GM23338 (cell line): ENCODE measurements at regions not wholly inside any gene's neighbourhood (a gene's known extent, or its start where the extent isn't known, plus 50 kb on each side); places are given as distances from the start of the nearest gene placed in this dataset.

Experiments used
- ATAC-seq: fragments of 200-7000 bp; cut with Tn5 transposase; 3 replicates; pipeline ENCODE4 v1.9.1; 2020
- DNase-seq: peaks from one replicate; pipeline ENCODE4 v3.0.0-alpha.2; 2015; ENCODE audit warnings: low spot score
- H2AFZ ChIP-seq: fragments of 200-600 bp; sonication (generic); 2 replicates; pipeline ENCODE4 v1.8.0; 2016; ENCODE audit warnings: antibody characterized with exemption, mild to moderate bottlenecking, moderate library complexity
- H3F3A ChIP-seq: fragments of 200-600 bp; sonication (generic); replicated peaks from 2 replicates; pipeline ENCODE4 v1.8.0; 2017; ENCODE audit warnings: antibody characterized with exemption, mixed run types, low read depth
- H3K27ac ChIP-seq: fragments of 200-600 bp; sonication (generic); 2 replicates; pipeline ENCODE4 v1.6.1; 2016; ENCODE audit warnings: low read depth
- H3K27me3 ChIP-seq: fragments of 200-600 bp; sonication (generic); 2 replicates; pipeline ENCODE4 v1.8.0; 2016; ENCODE audit warnings: mild to moderate bottlenecking, mixed run types, moderate library complexity; ENCODE audit not compliant: insufficient read depth
- H3K36me3 ChIP-seq: fragments of 200-600 bp; sonication (generic); 2 replicates; pipeline ENCODE4 v1.8.0; 2016; ENCODE audit warnings: mild to moderate bottlenecking; ENCODE audit not compliant: insufficient read depth
- H3K4me1 ChIP-seq: fragments of 200-600 bp; sonication (generic); 2 replicates; pipeline ENCODE4 v1.8.0; 2016; ENCODE audit warnings: mild to moderate bottlenecking, moderate library complexity; ENCODE audit not compliant: insufficient read depth
- H3K4me2 ChIP-seq: fragments of 200-600 bp; sonication (generic); 2 replicates; pipeline ENCODE4 v1.7.1; 2017; ENCODE audit warnings: mixed run types
- H3K4me3 ChIP-seq: fragments of 200-600 bp; sonication (generic); 2 replicates; pipeline ENCODE4 v1.6.1; 2016; ENCODE audit warnings: mixed run types
- H3K79me2 ChIP-seq: fragments of 200-600 bp; sonication (generic); replicated peaks from 2 replicates; pipeline ENCODE4 v1.8.0; 2017; ENCODE audit warnings: mild to moderate bottlenecking; ENCODE audit not compliant: insufficient read depth
- H3K9me2 ChIP-seq: fragments of 200-600 bp; sonication (generic); 2 replicates; pipeline ENCODE4 v1.8.0; 2017; ENCODE audit not compliant: insufficient read depth
- H4K20me1 ChIP-seq: fragments of 200-600 bp; sonication (generic); replicated peaks from 2 replicates; pipeline ENCODE4 v1.8.0; 2017; ENCODE audit warnings: mild to moderate bottlenecking; ENCODE audit not compliant: insufficient read depth
- H3K27ac Mint-ChIP-seq: 2 replicates; pipeline ENCODE4 v1.8.0; 2020; ENCODE audit warnings: inconsistent platforms, mild to moderate bottlenecking, moderate library complexity, mixed read lengths
- H3K27me3 Mint-ChIP-seq: 3 replicates; pipeline ENCODE4 v1.8.0; 2022; ENCODE audit warnings: low read depth, mild to moderate bottlenecking, moderate library complexity, mixed read lengths, inconsistent platforms; ENCODE audit not compliant: insufficient read depth, poor library complexity
- H3K36me3 Mint-ChIP-seq: 3 replicates; pipeline ENCODE4 v1.8.0; 2021; ENCODE audit warnings: low read depth, mild to moderate bottlenecking, inconsistent platforms, moderate library complexity, mixed read lengths
- H3K4me1 Mint-ChIP-seq: 3 replicates; pipeline ENCODE4 v1.8.0; 2020; ENCODE audit warnings: mild to moderate bottlenecking, inconsistent platforms, mixed read lengths
- H3K4me3 Mint-ChIP-seq: 3 replicates; pipeline ENCODE4 v1.8.0; 2021; ENCODE audit warnings: moderate library complexity, mild to moderate bottlenecking, inconsistent platforms, mixed read lengths
- H3K9me3 Mint-ChIP-seq: 3 replicates; pipeline ENCODE4 v1.8.0; 2020; ENCODE audit warnings: moderate library complexity, mild to moderate bottlenecking, inconsistent platforms, mixed read lengths
- CREB1 ChIP-seq: fragments of 250-450 bp; sonication (Bioruptor Pico); IDR thresholded peaks from 2 replicates; pipeline ENCODE4 v1.5.0; 2020; ENCODE audit warnings: low read depth, mild to moderate bottlenecking, moderate library complexity
- EZH2 ChIP-seq: fragments of 200-600 bp; sonication (generic); IDR thresholded peaks from one replicate; pipeline ENCODE4 v1.8.0; 2017; ENCODE audit warnings: antibody characterized with exemption, mild to moderate bottlenecking, low read depth; ENCODE audit not compliant: unreplicated experiment
- EZH2phosphoT487 ChIP-seq: fragments of 200-600 bp; sonication (generic); IDR thresholded peaks from one replicate; pipeline ENCODE4 v1.8.1; 2018; ENCODE audit warnings: antibody characterized with exemption; ENCODE audit not compliant: unreplicated experiment
- JUNB ChIP-seq: IDR thresholded peaks from one replicate; pipeline ENCODE4 v1.6.1; 2016; ENCODE audit warnings: antibody characterized with exemption; ENCODE audit not compliant: unreplicated experiment
- NANOG ChIP-seq: IDR thresholded peaks from 2 replicates; pipeline ENCODE4 v1.6.1; 2016; ENCODE audit warnings: antibody characterized with exemption, borderline replicate concordance
- POLR2AphosphoS5 ChIP-seq: IDR thresholded peaks from 2 replicates; pipeline ENCODE4 v1.6.1; 2016; ENCODE audit warnings: antibody characterized with exemption, low read depth
- REST ChIP-seq: IDR thresholded peaks from one replicate; pipeline ENCODE4 v1.6.1; 2018; ENCODE audit warnings: antibody characterized with exemption; ENCODE audit not compliant: unreplicated experiment
- STAT1 ChIP-seq: IDR thresholded peaks from one replicate; pipeline ENCODE4 v1.6.1; 2016; ENCODE audit warnings: antibody characterized with exemption; ENCODE audit not compliant: unreplicated experiment
- ZNF114 ChIP-seq: fragments of 250-450 bp; sonication (Bioruptor Pico); IDR thresholded peaks from 2 replicates; pipeline ENCODE4 v1.5.0; 2020; ENCODE audit warnings: mild to moderate bottlenecking, moderate library complexity
- ZNF331 ChIP-seq: fragments of 250-450 bp; sonication (Bioruptor Pico); IDR thresholded peaks from 2 replicates; pipeline ENCODE4 v1.5.0; 2020; ENCODE audit warnings: low read depth, mild to moderate bottlenecking, moderate library complexity
- ZNF462 ChIP-seq: fragments of 250-450 bp; sonication (Bioruptor Pico); IDR thresholded peaks from 2 replicates; pipeline ENCODE4 v1.5.0; 2020; ENCODE audit warnings: mild to moderate bottlenecking, moderate library complexity
- TF ChIP-seq, protein P1 (sequence below), 2 experiments: fragments of 200-600 bp in 1 of 2; sonication (generic) in 1 of 2; conservative IDR thresholded peaks; 2 replicates each; pipeline versions ENCODE4 v1.5.1 to v1.6.1; 2016 to 2017; ENCODE audit warnings: antibody characterized with exemption in 2 of 2, low read depth in 2 of 2, mild to moderate bottlenecking in 2 of 2, moderate library complexity in 1 of 2
- TF ChIP-seq, protein P2 (sequence below): IDR thresholded peaks from 2 replicates; pipeline ENCODE4 v1.6.1; 2016; ENCODE audit warnings: antibody characterized with exemption

GRCh38 chr1:241413974-241414373, 57.0 kb upstream of the RGS7 start:
- no peaks in the 10 kb centered on the region for H3K36me3 ChIP-seq
- TF ChIP-seq EZH2phosphoT487: no peak
- TF ChIP-seq CREB1 (CRISPR knock-in tag): no peak
- no peak for TF ChIP-seq REST
- no peak for TF ChIP-seq EZH2
- TF ChIP-seq ZNF114 (CRISPR knock-in tag): no peak
- TF ChIP-seq ZNF331 (CRISPR knock-in tag): no peak
- TF ChIP-seq STAT1: no peak
- no peak for TF ChIP-seq POLR2AphosphoS5
- TF ChIP-seq, protein P1, sequence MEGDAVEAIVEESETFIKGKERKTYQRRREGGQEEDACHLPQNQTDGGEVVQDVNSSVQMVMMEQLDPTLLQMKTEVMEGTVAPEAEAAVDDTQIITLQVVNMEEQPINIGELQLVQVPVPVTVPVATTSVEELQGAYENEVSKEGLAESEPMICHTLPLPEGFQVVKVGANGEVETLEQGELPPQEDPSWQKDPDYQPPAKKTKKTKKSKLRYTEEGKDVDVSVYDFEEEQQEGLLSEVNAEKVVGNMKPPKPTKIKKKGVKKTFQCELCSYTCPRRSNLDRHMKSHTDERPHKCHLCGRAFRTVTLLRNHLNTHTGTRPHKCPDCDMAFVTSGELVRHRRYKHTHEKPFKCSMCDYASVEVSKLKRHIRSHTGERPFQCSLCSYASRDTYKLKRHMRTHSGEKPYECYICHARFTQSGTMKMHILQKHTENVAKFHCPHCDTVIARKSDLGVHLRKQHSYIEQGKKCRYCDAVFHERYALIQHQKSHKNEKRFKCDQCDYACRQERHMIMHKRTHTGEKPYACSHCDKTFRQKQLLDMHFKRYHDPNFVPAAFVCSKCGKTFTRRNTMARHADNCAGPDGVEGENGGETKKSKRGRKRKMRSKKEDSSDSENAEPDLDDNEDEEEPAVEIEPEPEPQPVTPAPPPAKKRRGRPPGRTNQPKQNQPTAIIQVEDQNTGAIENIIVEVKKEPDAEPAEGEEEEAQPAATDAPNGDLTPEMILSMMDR (conservative IDR thresholded peaks at IDR 0.05; ENCODE audit: low read depth in 2 of 2): no peak
- no peak for TF ChIP-seq ZNF462 (CRISPR knock-in tag)
- no peak for TF ChIP-seq NANOG
- TF ChIP-seq JUNB: no peak
- TF ChIP-seq, protein P2, sequence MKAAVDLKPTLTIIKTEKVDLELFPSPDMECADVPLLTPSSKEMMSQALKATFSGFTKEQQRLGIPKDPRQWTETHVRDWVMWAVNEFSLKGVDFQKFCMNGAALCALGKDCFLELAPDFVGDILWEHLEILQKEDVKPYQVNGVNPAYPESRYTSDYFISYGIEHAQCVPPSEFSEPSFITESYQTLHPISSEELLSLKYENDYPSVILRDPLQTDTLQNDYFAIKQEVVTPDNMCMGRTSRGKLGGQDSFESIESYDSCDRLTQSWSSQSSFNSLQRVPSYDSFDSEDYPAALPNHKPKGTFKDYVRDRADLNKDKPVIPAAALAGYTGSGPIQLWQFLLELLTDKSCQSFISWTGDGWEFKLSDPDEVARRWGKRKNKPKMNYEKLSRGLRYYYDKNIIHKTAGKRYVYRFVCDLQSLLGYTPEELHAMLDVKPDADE: no peak
- H3K27ac Mint-ChIP-seq: no peak overlapping the region
- H3K79me2 ChIP-seq: no peaks in the 10 kb centered on the region
- H3K9me3 Mint-ChIP-seq: no peaks in the 10 kb centered on the region
- no peaks in the 10 kb centered on the region for H3K9me2 ChIP-seq
- no peaks in the 10 kb centered on the region for H3K4me1 ChIP-seq
- no peaks in the 10 kb centered on the region; the same call in 1 of the 3 replicates for H3K4me1 Mint-ChIP-seq
- no peak overlapping the region for H3K4me2 ChIP-seq
- no peak overlapping the region for H2AFZ ChIP-seq
- H4K20me1 ChIP-seq: no peaks in the 10 kb centered on the region
- no peaks in the 10 kb centered on the region for H3F3A ChIP-seq
- no peaks in the 10 kb centered on the region for H3K27me3 Mint-ChIP-seq
- no peak overlapping the region for H3K4me3 ChIP-seq
- ATAC-seq (peak; percentile 31; the same call in 1 of the 3 replicates), DNase-seq (no peak)
- H3K4me3 Mint-ChIP-seq: no peak overlapping the region
- no peaks in the 10 kb centered on the region for H3K36me3 Mint-ChIP-seq
- H3K27ac ChIP-seq: no peak overlapping the region
- no peaks in the 10 kb centered on the region for H3K27me3 ChIP-seq
